Suprapubic skin (tissue), 4 donors: ENCODE measurements at regions not wholly inside any gene's neighbourhood (a gene's known extent, or its start where the extent isn't known, plus 50 kb on each side); places are given as distances from the start of the nearest gene placed in this dataset.

ENCODE experiments used
- POLR2A ChIP-seq, 2 donors: fragments of 450-650 bp; IDR thresholded peaks; one replicate each; pipeline ENCODE4 v1.6.1; 2017; ENCODE audit warnings: antibody characterized with exemption in 2 of 2, mild to moderate bottlenecking in 2 of 2, moderate library complexity in 2 of 2
- POLR2AphosphoS5 ChIP-seq, 3 donors: sonication (generic); formaldehyde crosslinking; IDR thresholded peaks; one replicate each; pipeline ENCODE4 v1.6.1; 2017; ENCODE audit warnings: antibody characterized with exemption in 3 of 3

- no peak for TF ChIP-seq POLR2AphosphoS5 (IDR thresholded peaks at IDR 0.05)
- no peak for TF ChIP-seq POLR2A (IDR thresholded peaks at IDR 0.05)
Observed at GRCh38 chr2:128437204-128437565, 118.5 kb upstream of the HS6ST1 start.
